DND-41 (cell line): ENCODE measurements at regions not wholly inside any gene's neighbourhood (a gene's known extent, or its start where the extent isn't known, plus 50 kb on each side); places are given as distances from the start of the nearest gene placed in this dataset.

Experiments used
- CTCF ChIP-seq: IDR thresholded peaks from 2 replicates; pipeline ENCODE4 v1.5.1; 2012; ENCODE audit warnings: borderline replicate concordance, low read length, moderate library complexity, mild to moderate bottlenecking; ENCODE audit not compliant: poor library complexity, severe bottlenecking; ENCODE audit errors: extremely low read depth
- EZH2 ChIP-seq: IDR thresholded peaks from 3 replicates; pipeline ENCODE4 v1.6.1; 2012; ENCODE audit warnings: borderline replicate concordance, low read depth, mild to moderate bottlenecking, moderate library complexity, low read length, inconsistent platforms; ENCODE audit not compliant: severe bottlenecking

- TF ChIP-seq CTCF (no peak), EZH2 (no peak)
Measured at GRCh38 chr13:97901716-97902115, 51.8 kb upstream of the IPO5 start.
